ENCODE measurements at regions not wholly inside any gene's neighbourhood (a gene's known extent, or its start where the extent isn't known, plus 50 kb on each side); places are given as distances from the start of the nearest gene placed in this dataset.
"Not testable (repeated sequence)": the region's sequence is repeated elsewhere in the genome, so short reads cannot be mapped to it uniquely, and the experiment has no call there.

GRCh38 chr11:42819126-42819525, 492.7 kb upstream of the API5 start:
- 77 to 98% (median 91%) methylated on average over 3 of the region's 3 CpGs for WGBS, 5 donors
- TF ChIP-seq CTCF (IDR thresholded peaks at IDR 0.05) (no peak), EP300 (IDR thresholded peaks at IDR 0.05) (no peak), POLR2AphosphoS5 (IDR thresholded peaks at IDR 0.05) (no peak), POLR2A (IDR thresholded peaks at IDR 0.05) (no peak)
- intact Hi-C loops (cut with DNase I; ENCODE audit: low total_unique reads), result no loop called here
- Histone ChIP-seq H3K4me3 (no peak overlapping the region), H3K27me3 (no peaks in the 10 kb centered on the region), H3K36me3 (no peaks in the 10 kb centered on the region), H3K4me1 (no peaks in the 10 kb centered on the region), H3K9me3 (no peaks in the 10 kb centered on the region), H3K27ac (no peak overlapping the region)
- no peak for DNase-seq

- H3K4me3 ChIP-seq; H3K4me1 ChIP-seq; intact Hi-C loops (cut with DNase I; ENCODE audit: low total_unique reads); DNase-seq; H3K36me3 ChIP-seq; H3K27ac ChIP-seq; H3K27me3 ChIP-seq; H3K9me3 ChIP-seq: not testable (repeated sequence)
- WGBS, 5 donors, result 88 to 97% (median 96%) methylated on average over 6 of the region's 6 CpGs
These were observed 489.6 kb upstream of the API5 start for GRCh38 chr11:42822188-42822587.

- intact Hi-C loops (cut with DNase I; ENCODE audit: low total_unique reads), result no loop called here
- no peak for TF ChIP-seq POLR2A (IDR thresholded peaks at IDR 0.05)
- TF ChIP-seq CTCF (IDR thresholded peaks at IDR 0.05), result no peak
- no peak for TF ChIP-seq EP300 (IDR thresholded peaks at IDR 0.05)
- no peak for TF ChIP-seq POLR2AphosphoS5 (IDR thresholded peaks at IDR 0.05)
- DNase-seq, result no peak
- Histone ChIP-seq H3K27ac (no peak overlapping the region), H3K27me3 (no peaks in the 10 kb centered on the region), H3K9me3 (no peaks in the 10 kb centered on the region), H3K4me1 (no peaks in the 10 kb centered on the region), H3K4me3 (no peak overlapping the region), H3K36me3 (no peaks in the 10 kb centered on the region)
- WGBS, 5 donors, result 42 to 57% (median 53%) methylated on average over 1 of the region's 1 CpG
These were observed 488.2 kb upstream of the API5 start for GRCh38 chr11:42823546-42823945.

GRCh38 chr11:42824067-42824466, 487.7 kb upstream of the API5 start:
- no peaks in the 10 kb centered on the region for H3K4me1 ChIP-seq
- no peaks in the 10 kb centered on the region for H3K36me3 ChIP-seq
- TF ChIP-seq CTCF (IDR thresholded peaks at IDR 0.05) (no peak), POLR2AphosphoS5 (IDR thresholded peaks at IDR 0.05) (no peak), POLR2A (IDR thresholded peaks at IDR 0.05) (no peak), EP300 (IDR thresholded peaks at IDR 0.05) (no peak)
- WGBS, 5 donors, result 85 to 89% (median 87%) methylated on average over 4 of the region's 4 CpGs
- no peak overlapping the region for H3K4me3 ChIP-seq
- no peaks in the 10 kb centered on the region for H3K27me3 ChIP-seq
- intact Hi-C loops (cut with DNase I; ENCODE audit: low total_unique reads), result no loop called here
- no peaks in the 10 kb centered on the region for H3K9me3 ChIP-seq
- no peak for DNase-seq
- H3K27ac ChIP-seq, result no peak overlapping the region

GRCh38 chr11:42825598-42825997, 486.2 kb upstream of the API5 start:
- DNase-seq, result no peak
- intact Hi-C loops (cut with DNase I; ENCODE audit: low total_unique reads), result no loop called here
- no peak overlapping the region for H3K27ac ChIP-seq
- WGBS, 5 donors, result 77 to 89% (median 86%) methylated on average over 1 of the region's 1 CpG
- no peaks in the 10 kb centered on the region for H3K4me1 ChIP-seq
- no peaks in the 10 kb centered on the region for H3K9me3 ChIP-seq
- no peaks in the 10 kb centered on the region for H3K27me3 ChIP-seq
- H3K36me3 ChIP-seq, result no peaks in the 10 kb centered on the region
- H3K4me3 ChIP-seq, result no peak overlapping the region
- TF ChIP-seq CTCF (IDR thresholded peaks at IDR 0.05) (no peak), POLR2A (IDR thresholded peaks at IDR 0.05) (no peak), EP300 (IDR thresholded peaks at IDR 0.05) (no peak), POLR2AphosphoS5 (IDR thresholded peaks at IDR 0.05) (no peak)

Measured in stomach (tissue), 8 donors.